Memory B cell (primary cell): ENCODE measurements at regions not wholly inside any gene's neighbourhood (a gene's known extent, or its start where the extent isn't known, plus 50 kb on each side); places are given as distances from the start of the nearest gene placed in this dataset.

Experiments
- ATAC-seq: fragments of 150-1000 bp; cut with Tn5 transposase; 2 replicates; pipeline ENCODE4 v1.10.0; 2021; ENCODE audit warnings: low read depth, mild to moderate bottlenecking, moderate library complexity
- DNase-seq, 2 donors: peaks; one replicate each; pipeline ENCODE4 v3.0.0; 2022; ENCODE audit warnings: low spot score in 2 of 2
- H3K27ac Mint-ChIP-seq: one replicate; pipeline ENCODE4 v1.8.0; 2022; ENCODE audit warnings: mild to moderate bottlenecking, moderate library complexity, mixed read lengths
- H3K27me3 Mint-ChIP-seq: one replicate; pipeline ENCODE4 v1.8.0; 2022; ENCODE audit warnings: mixed read lengths
- H3K36me3 Mint-ChIP-seq: one replicate; pipeline ENCODE4 v1.8.0; 2022; ENCODE audit warnings: mild to moderate bottlenecking, mixed read lengths
- H3K4me1 Mint-ChIP-seq: one replicate; pipeline ENCODE4 v1.8.0; 2022; ENCODE audit warnings: mixed read lengths
- H3K4me3 Mint-ChIP-seq: one replicate; pipeline ENCODE4 v1.8.0; 2022; ENCODE audit warnings: mild to moderate bottlenecking, moderate library complexity, mixed read lengths
- H3K9me3 Mint-ChIP-seq: one replicate; pipeline ENCODE4 v1.8.0; 2022; ENCODE audit warnings: mixed read lengths

GRCh38 chr15:25177955-25178801 lies 223.4 kb downstream of the SNRPN start:
- peaks cover 4% of the 10 kb centered on the region for H3K9me3 Mint-ChIP-seq

DNA sequence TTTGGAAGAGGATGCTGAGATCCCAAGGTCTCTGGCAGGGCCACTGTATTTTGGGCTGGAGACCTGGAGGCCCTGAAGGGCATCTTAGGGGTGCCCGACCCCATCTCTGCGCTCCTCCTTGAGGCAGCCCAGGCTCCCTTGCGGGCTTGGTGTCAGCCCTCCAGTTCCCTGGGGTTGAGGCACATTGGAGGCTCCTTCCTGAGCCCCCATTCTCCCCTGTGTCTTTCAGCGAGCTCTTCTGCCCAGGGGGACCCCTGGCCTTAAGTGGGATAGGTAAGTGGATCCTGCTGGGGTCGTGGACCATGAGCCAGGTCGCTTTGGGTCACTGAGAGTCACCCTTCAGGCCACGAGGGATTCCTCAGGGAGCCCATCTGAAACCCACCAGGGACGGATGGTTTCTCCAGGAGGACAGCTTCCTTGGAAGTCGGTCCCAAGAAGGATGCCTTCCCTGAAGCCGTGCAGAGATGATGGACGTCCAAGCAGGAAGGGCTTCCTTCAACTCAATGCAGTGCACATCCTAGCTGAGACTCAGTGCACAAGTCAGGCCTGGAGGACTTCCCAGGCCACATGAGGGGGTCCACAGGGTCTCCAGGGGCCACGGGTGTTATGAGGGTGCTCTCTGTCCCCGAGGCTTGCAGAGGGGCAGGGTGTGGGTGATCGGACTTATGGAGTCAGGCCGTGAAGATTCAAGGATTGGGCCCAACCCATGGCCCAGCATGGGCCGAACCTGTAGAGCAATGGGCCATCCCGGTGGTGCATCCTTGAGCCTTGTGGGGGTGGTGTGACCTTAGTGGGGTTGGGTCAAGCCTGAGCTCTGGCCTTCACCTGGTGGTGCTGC lies 224.3 kb downstream of the SNRPN start:
- Mint-ChIP-seq H3K27ac (no peak overlapping the region), H3K9me3 (peaks cover 4% of the 10 kb centered on the region), H3K36me3 (no peaks in the 10 kb centered on the region), H3K27me3 (no peaks in the 10 kb centered on the region), H3K4me3 (no peak overlapping the region), H3K4me1 (no peaks in the 10 kb centered on the region)
- no peak for DNase-seq
- ATAC-seq, result no peak

More at GRCh38 chr15:25177955-25178801, 223.4 kb downstream of the SNRPN start:
- Mint-ChIP-seq H3K4me1 (no peaks in the 10 kb centered on the region), H3K27ac (no peak overlapping the region), H3K36me3 (no peaks in the 10 kb centered on the region), H3K27me3 (no peaks in the 10 kb centered on the region), H3K4me3 (no peak overlapping the region)
- ATAC-seq (no peak), DNase-seq (no peak)

DNA sequence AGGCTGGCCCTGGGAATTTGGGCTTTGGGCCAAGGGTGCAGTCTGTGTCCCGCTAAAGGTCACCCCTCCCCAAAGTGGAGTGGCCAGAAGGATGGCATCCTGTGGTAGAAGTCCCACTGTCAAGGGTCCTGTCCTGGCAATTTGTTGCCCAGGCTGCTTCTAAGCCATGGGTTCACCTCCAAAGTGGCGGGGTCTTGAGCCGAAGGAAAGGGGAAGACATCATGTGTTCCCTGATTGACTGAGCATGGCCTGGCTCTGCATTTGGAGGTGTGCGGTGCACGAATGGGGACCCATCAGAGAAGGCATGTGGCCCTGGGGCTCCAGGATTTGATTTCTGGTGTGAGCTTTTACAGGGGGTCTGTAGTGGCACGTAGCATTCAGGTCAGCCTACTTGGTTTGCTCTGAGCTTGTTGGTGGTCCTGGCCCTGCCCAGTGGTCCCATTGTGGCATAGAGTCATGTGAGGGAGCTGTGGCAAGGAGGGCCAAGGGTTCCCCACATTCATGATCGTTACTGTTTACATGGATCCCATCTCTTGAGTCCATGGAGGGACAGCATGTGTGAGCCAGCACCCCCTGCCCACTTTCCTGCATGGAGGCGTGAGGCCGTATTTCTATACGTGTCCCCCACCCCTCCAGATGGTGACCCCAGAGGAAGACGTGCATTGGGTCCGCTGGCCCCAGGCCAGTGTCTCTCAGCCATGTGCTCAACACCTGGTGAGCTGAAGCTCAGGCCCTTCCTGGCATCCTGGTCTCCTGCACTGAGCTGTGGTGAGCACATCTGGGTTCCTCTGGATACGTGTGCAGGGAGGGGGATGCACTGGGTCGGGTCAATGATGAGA lies 225.1 kb downstream of the SNRPN start:
- H3K4me3 Mint-ChIP-seq, result no peak overlapping the region
- no peaks in the 10 kb centered on the region for H3K27me3 Mint-ChIP-seq
- ATAC-seq (no peak), DNase-seq (no peak)
- no peaks in the 10 kb centered on the region for H3K4me1 Mint-ChIP-seq
- no peak overlapping the region for H3K27ac Mint-ChIP-seq
- H3K36me3 Mint-ChIP-seq, result no peaks in the 10 kb centered on the region
- H3K9me3 Mint-ChIP-seq, result peaks cover 2% of the 10 kb centered on the region

GRCh38 chr15:25180606-25181292 lies 226.0 kb downstream of the SNRPN start:
- DNase-seq (no peak), ATAC-seq (no peak)
- H3K4me3 Mint-ChIP-seq, result no peak overlapping the region
- no peaks in the 10 kb centered on the region for H3K4me1 Mint-ChIP-seq
- H3K27ac Mint-ChIP-seq, result no peak overlapping the region
- no peaks in the 10 kb centered on the region for H3K36me3 Mint-ChIP-seq
- no peaks in the 10 kb centered on the region for H3K27me3 Mint-ChIP-seq
- peaks cover 2% of the 10 kb centered on the region for H3K9me3 Mint-ChIP-seq

DNA sequence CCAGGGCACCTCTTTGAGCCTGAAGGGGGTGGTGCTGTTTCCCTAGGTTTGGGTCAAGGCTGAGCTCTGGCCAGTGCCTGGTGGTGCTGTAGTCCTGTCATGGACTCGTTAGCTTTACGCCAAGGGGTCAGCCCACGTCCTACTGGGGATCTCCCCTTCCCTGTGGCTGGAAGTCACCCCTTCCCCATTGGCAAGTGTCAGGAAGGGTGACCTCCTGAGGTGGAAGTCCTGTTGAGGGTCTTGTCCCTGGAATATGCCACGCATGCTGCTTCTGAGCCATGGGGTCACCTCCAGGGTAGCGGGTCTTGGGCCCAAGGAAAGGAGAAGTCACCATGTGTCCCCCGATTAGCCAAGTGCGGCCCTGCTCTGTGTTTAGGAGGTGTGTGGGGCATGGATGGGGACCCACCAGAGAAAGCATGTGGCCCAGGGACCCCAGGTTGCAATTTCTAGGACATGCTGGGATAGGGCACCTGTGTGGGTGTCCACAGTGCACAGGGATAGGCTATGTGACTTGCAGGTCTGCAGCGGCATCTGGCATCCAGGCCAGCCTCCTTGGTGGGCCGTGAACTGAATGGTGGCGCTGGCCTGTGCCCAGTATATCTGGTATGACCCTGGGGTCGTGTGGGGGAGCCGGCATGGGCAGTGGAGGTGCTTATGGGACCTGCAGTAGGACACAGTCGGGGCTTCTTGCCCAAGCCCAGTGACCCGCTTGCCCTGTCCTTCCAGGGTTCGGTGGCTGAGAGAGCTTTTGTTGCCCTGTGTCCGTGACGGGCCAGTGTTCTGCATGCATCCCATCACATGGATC lies 226.7 kb downstream of the SNRPN start:
- H3K4me1 Mint-ChIP-seq, result no peaks in the 10 kb centered on the region
- H3K36me3 Mint-ChIP-seq, result no peaks in the 10 kb centered on the region
- peaks cover 2% of the 10 kb centered on the region for H3K9me3 Mint-ChIP-seq
- H3K27me3 Mint-ChIP-seq, result no peaks in the 10 kb centered on the region
- ATAC-seq (no peak), DNase-seq (no peak)
- no peak overlapping the region for H3K27ac Mint-ChIP-seq
- no peak overlapping the region for H3K4me3 Mint-ChIP-seq

DNA sequence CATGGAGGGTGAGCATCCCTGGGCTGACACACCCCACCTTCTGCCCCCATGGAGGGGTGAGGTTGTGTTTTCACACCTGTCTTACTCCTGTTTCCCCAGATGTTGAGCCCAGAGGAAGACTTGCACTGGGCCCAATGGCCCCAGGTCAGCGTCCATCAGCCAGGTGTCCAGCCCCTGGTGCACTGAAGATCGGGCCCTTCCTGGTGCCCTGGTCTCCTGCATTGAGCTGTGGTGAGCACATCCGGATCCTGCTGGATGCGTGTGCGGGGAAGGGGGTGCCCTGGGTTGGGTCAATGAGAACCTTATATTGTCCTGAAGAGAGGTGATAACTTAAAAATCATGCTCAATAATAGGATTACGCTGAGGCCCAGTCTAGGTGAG lies 227.3 kb downstream of the SNRPN start:
- no peak overlapping the region for H3K4me3 Mint-ChIP-seq
- ATAC-seq (no peak), DNase-seq (no peak)
- H3K4me1 Mint-ChIP-seq, result no peaks in the 10 kb centered on the region
- no peaks in the 10 kb centered on the region for H3K36me3 Mint-ChIP-seq
- no peaks in the 10 kb centered on the region for H3K27me3 Mint-ChIP-seq
- peaks cover 2% of the 10 kb centered on the region for H3K9me3 Mint-ChIP-seq
- H3K27ac Mint-ChIP-seq, result no peak overlapping the region

GRCh38 chr15:25182736-25183445 lies 228.1 kb downstream of the SNRPN start:
- H3K27ac Mint-ChIP-seq, result no peak overlapping the region
- no peaks in the 10 kb centered on the region for H3K27me3 Mint-ChIP-seq
- H3K9me3 Mint-ChIP-seq, result peaks cover 2% of the 10 kb centered on the region
- H3K4me1 Mint-ChIP-seq, result no peaks in the 10 kb centered on the region
- DNase-seq (no peak), ATAC-seq (no peak)
- H3K36me3 Mint-ChIP-seq, result no peaks in the 10 kb centered on the region
- H3K4me3 Mint-ChIP-seq, result no peak overlapping the region

DNA sequence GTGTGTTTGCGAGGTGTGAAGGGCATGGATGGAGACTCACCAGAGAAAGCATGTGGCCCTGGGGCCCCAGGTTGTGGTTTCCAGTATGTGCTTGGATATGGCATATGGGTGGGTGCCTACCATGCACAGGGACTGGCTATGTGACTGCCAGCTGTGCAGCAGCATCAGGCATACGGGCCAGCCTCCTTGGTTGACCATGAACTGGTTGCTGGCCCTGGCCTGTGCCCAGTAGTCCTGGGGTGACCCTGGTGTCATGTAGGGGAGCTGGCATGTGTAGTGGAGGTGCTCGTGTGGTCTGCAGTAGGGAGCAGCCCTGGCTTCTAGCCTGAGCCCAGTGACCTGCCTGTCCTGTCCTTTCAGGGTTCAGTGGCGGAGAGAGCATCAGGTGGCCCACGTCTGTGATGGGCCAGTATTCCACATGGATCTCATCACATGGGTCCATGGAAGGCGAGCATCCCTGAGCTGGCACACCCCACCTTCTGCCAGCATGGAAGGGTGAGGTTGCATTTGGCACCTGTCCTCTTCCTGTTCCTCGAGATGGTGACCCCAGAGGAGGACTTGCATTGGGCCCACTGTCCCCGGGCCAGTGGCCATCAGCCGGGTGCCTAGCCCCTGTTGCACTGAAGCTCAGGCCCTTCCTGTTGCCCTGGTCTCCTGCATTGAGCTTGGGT lies 228.9 kb downstream of the SNRPN start:
- Mint-ChIP-seq H3K27ac (no peak overlapping the region), H3K4me1 (no peaks in the 10 kb centered on the region), H3K9me3 (peaks cover 2% of the 10 kb centered on the region), H3K27me3 (no peaks in the 10 kb centered on the region), H3K36me3 (no peaks in the 10 kb centered on the region), H3K4me3 (no peak overlapping the region)
- ATAC-seq (no peak), DNase-seq (no peak)

DNA sequence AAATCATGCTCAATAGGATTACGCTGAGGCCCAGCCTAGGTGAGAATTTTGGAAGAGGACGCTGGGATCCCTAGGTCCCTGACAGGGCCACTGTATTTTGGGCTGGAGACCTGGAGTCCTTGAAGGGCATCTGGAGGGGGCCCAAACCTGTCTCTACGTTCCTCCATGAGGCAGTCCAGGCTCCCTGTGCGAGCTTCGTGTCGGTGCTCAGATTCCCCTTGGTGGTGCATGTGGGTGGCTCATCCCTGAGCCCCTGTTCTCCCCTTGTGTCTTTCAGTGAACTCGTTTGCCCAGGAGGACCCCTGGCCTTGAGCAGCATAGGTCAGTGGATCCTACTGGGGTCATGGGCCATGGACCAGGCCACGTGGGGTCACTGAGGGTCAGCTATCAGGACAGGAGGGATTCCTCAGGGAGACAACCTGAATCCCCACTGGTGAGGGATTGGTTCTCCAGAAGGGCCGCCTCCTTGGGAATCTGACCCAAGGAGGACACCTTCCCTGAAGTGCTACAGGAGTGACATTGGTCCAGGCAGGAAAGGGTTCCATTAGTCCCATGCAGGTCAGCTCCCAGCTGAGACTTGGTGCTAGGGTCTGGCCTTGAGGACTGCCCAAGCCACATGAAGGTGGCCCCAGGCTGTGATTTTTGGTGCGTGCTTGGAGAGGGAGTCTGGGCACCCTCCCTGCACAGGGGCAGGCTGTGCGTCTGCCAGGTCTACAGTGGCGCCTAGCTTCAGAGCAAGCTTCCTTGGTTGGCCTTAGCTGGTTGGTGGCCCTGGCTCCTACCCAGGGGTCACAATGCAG lies 229.8 kb downstream of the SNRPN start:
- DNase-seq (no peak), ATAC-seq (no peak)
- H3K4me1 Mint-ChIP-seq, result no peaks in the 10 kb centered on the region
- peaks cover 2% of the 10 kb centered on the region for H3K9me3 Mint-ChIP-seq
- H3K27ac Mint-ChIP-seq, result no peak overlapping the region
- H3K36me3 Mint-ChIP-seq, result no peaks in the 10 kb centered on the region
- no peak overlapping the region for H3K4me3 Mint-ChIP-seq
- H3K27me3 Mint-ChIP-seq, result no peaks in the 10 kb centered on the region

GRCh38 chr15:25185156-25185710 lies 230.4 kb downstream of the SNRPN start:
- no peaks in the 10 kb centered on the region for H3K36me3 Mint-ChIP-seq
- H3K9me3 Mint-ChIP-seq, result peaks cover 3% of the 10 kb centered on the region
- no peak overlapping the region for H3K27ac Mint-ChIP-seq
- no peaks in the 10 kb centered on the region for H3K27me3 Mint-ChIP-seq
- DNase-seq (no peak), ATAC-seq (no peak)
- H3K4me1 Mint-ChIP-seq, result no peaks in the 10 kb centered on the region
- no peak overlapping the region for H3K4me3 Mint-ChIP-seq

- Mint-ChIP-seq H3K4me3 (no peak overlapping the region), H3K36me3 (no peaks in the 10 kb centered on the region), H3K4me1 (no peaks in the 10 kb centered on the region), H3K27me3 (no peaks in the 10 kb centered on the region), H3K27ac (no peak overlapping the region), H3K9me3 (peaks cover 4% of the 10 kb centered on the region)
- ATAC-seq (no peak), DNase-seq (no peak)
Observed at GRCh38 chr15:25185791-25186190, 231.0 kb downstream of the SNRPN start.
